Kidney (tissue), 13 donors: ENCODE measurements at regions not wholly inside any gene's neighbourhood (a gene's known extent, or its start where the extent isn't known, plus 50 kb on each side); places are given as distances from the start of the nearest gene placed in this dataset.
A peak's percentile ranks its signal among the peaks of the same experiment; 100 is the strongest.

Experiments
- DNase-seq, 5 donors: peaks; one replicate each; pipeline ENCODE4 v3.0.0-alpha.2; 2013 to 2020
- FAIRE-seq: peaks from 2 replicates; lab custom pipeline; 2012; peaks lifted over from hg19 to GRCh38; lab: Jason Lieb, UNC
- H3K27ac ChIP-seq, 2 donors: one replicate each; pipeline ENCODE4 v1.7.0; 2013; ENCODE audit warnings: low read depth in 2 of 2, low read length in 2 of 2, inconsistent platforms in 1 of 2
- H3K27me3 ChIP-seq: one replicate; pipeline ENCODE4 v1.7.1; 2013; ENCODE audit warnings: low read length, inconsistent platforms; ENCODE audit not compliant: control insufficient read depth, insufficient read depth
- H3K36me3 ChIP-seq, 3 donors: one replicate each; pipeline versions ENCODE4 v1.7.0 to v1.7.1; 2013; ENCODE audit warnings: low read length in 3 of 3, control low read depth in 1 of 3, inconsistent platforms in 1 of 3; ENCODE audit not compliant: insufficient read depth in 3 of 3, control insufficient read depth in 2 of 3
- H3K4me1 ChIP-seq, 3 donors: one replicate each; pipeline versions ENCODE4 v1.7.0 to v1.7.1; 2013; ENCODE audit warnings: low read length in 3 of 3, inconsistent platforms in 1 of 3, low read depth in 1 of 3; ENCODE audit not compliant: control insufficient read depth in 2 of 3, insufficient read depth in 2 of 3
- H3K4me3 ChIP-seq, 3 donors: one replicate each; pipeline versions ENCODE4 v1.7.0 to v1.8.1; 2013; ENCODE audit warnings: low read length in 3 of 3, control low read depth in 1 of 3, inconsistent platforms in 1 of 3
- H3K9ac ChIP-seq, 3 donors: one replicate each; pipeline versions ENCODE4 v1.7.0 to v1.7.1; 2013; ENCODE audit warnings: low read length in 3 of 3, control low read depth in 1 of 3, inconsistent platforms in 1 of 3
- H3K9me3 ChIP-seq, 3 donors: one replicate each; pipeline versions ENCODE4 v1.7.0 to v1.7.1; 2013; ENCODE audit warnings: low read length in 3 of 3, control low read depth in 1 of 3, inconsistent platforms in 1 of 3; ENCODE audit not compliant: control insufficient read depth in 2 of 3, insufficient read depth in 1 of 3
- CTCF ChIP-seq: IDR thresholded peaks from 3 replicates; pipeline ENCODE4 v1.5.1; 2012; ENCODE audit warnings: mild to moderate bottlenecking, moderate library complexity, borderline replicate concordance; ENCODE audit not compliant: insufficient read depth; ENCODE audit errors: extremely low read depth
- intact Hi-C: fragments of 100-400 bp; cut with DNase I; formaldehyde crosslinking; loops from one replicate; pipeline ENCODE4 v1.11.1; 2022
- donor health status: control.
- donor health status: control.
- donor health status: control.
- donor health status: control.
- donor health status: control.
- donor health status: DM: yes; HTN: yes; CAD: no.
- donor health status: Normal renal cell carcinoma (clear cell type).

DNA sequence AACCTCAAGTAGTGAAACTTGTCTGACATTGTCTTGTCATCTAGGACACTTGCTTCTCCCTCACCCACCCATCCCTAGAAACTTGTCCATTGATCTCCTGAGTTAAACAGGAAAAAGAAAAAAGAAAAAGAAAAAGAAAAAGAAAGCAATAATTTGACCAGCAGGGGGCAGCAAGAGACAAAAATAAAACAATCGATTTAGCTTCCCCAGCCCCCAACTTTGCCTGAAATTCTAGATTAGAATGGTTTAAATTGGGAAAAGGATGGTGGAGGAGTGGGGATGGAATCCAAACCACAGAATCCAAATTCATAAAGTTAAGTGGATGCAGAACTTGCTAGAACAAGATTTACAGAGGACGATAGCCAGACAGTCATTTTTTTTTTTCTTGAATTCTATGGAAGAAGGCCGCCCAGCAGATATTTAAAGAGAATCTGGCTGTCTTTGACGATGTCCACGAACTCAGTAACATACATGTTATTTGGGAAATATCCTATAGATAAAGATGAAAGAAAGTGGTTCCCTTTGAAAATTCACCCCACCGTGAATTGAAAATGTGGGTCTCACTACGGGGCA, 282.9 kb downstream of the USP46 start:
- Histone ChIP-seq H3K9me3 (no peaks in the 10 kb centered on the region), H3K4me1 (no peaks in the 10 kb centered on the region), H3K27me3 (no peaks in the 10 kb centered on the region), H3K4me3 (no peak overlapping the region), H3K36me3 (no peaks in the 10 kb centered on the region), H3K9ac (no peak overlapping the region), H3K27ac (no peak overlapping the region)
- FAIRE-seq (peak; percentile 70), DNase-seq (peak in 3 of 5 donors; percentile 30 to 84 (median 75))
- TF ChIP-seq CTCF = peak; percentile 37
- intact Hi-C loops = no loop called here

GRCh38 chr4:52377563-52377962, 281.5 kb downstream of the USP46 start:
- no peak overlapping the region for H3K27ac ChIP-seq
- H3K9ac ChIP-seq = no peak overlapping the region
- intact Hi-C loops = no loop called here
- no peak overlapping the region for H3K4me3 ChIP-seq
- TF ChIP-seq CTCF = no peak
- no peaks in the 10 kb centered on the region for H3K27me3 ChIP-seq
- DNase-seq (peak in 1 of 5 donors; percentile 62), FAIRE-seq (no peak)
- no peaks in the 10 kb centered on the region for H3K4me1 ChIP-seq
- no peaks in the 10 kb centered on the region for H3K9me3 ChIP-seq
- H3K36me3 ChIP-seq = no peaks in the 10 kb centered on the region

DNA sequence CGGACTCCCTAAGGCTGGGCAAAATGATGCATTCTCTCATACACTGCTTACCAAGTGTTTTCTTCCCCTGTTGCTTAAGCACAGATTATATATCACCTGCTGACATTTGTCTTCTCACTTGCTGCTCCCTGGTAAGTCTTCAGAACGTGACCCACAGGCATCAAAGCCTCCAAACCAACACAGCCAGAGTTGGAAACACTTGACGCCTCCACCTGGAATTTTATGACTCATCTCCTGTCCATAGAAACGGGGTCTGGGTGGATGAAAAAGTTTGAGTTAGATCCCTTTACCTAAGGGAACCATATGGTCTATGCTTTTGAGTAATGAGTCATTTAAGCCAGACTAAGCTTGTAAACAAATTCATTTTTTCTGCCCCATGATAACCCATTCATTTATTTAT, 251.6 kb downstream of the USP46 start:
- no peak overlapping the region for H3K4me3 ChIP-seq
- no peak overlapping the region for H3K27ac ChIP-seq
- H3K4me1 ChIP-seq = no peaks in the 10 kb centered on the region
- FAIRE-seq (no peak), DNase-seq (no peak)
- no peak overlapping the region for H3K9ac ChIP-seq
- TF ChIP-seq CTCF = no peak
- H3K36me3 ChIP-seq = no peaks in the 10 kb centered on the region
- H3K9me3 ChIP-seq = no peaks in the 10 kb centered on the region
- H3K27me3 ChIP-seq = no peaks in the 10 kb centered on the region
- intact Hi-C loops = no loop called here

GRCh38 chr4:52408032-52408431, 251.1 kb downstream of the USP46 start:
- no peak overlapping the region for H3K4me3 ChIP-seq
- H3K27me3 ChIP-seq = no peaks in the 10 kb centered on the region
- DNase-seq = no peak
- no peaks in the 10 kb centered on the region for H3K9me3 ChIP-seq
- no peaks in the 10 kb centered on the region for H3K36me3 ChIP-seq
- no peak for TF ChIP-seq CTCF
- H3K4me1 ChIP-seq = no peaks in the 10 kb centered on the region
- no peak for FAIRE-seq
- H3K27ac ChIP-seq = no peak overlapping the region
- no peak overlapping the region for H3K9ac ChIP-seq
- intact Hi-C loops = no loop called here
